GM23248 (cell line): ENCODE measurements at regions not wholly inside any gene's neighbourhood (a gene's known extent, or its start where the extent isn't known, plus 50 kb on each side); places are given as distances from the start of the nearest gene placed in this dataset.

ENCODE experiments used
- EZH2 ChIP-seq: fragments of 200-600 bp; sonication (generic); IDR thresholded peaks from 2 replicates; pipeline ENCODE4 v1.6.1; 2018; ENCODE audit warnings: antibody characterized with exemption, mild to moderate bottlenecking; ENCODE audit not compliant: insufficient read depth, poor library complexity, severe bottlenecking
- EZH2phosphoT487 ChIP-seq: fragments of 200-600 bp; sonication (generic); IDR thresholded peaks from 2 replicates; pipeline ENCODE4 v1.6.1; 2018; ENCODE audit warnings: antibody characterized with exemption, moderate library complexity, mild to moderate bottlenecking, low read depth; ENCODE audit not compliant: insufficient read depth

DNA sequence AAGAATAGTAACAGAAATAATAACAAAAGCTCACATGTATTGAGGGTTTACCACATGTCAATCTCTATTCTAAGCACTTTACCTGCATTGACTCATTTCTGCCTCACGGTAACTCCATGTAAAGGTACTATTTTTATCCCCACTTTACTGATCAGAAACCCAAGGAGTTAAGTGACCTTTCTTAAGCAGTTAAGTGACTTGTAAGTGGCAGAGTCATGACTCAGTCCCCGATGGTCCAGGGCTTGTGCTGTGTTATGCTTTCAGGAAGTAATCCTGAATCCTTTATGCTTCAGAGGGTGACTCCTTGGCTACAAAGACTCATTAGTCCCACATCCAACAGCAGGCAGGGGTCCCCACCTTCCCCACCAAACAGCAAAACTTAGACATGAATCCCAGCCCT is 66.5 kb downstream of the MRM1 start:
- no peak for TF ChIP-seq EZH2
- no peak for TF ChIP-seq EZH2phosphoT487
